ENCODE measurements at regions not wholly inside any gene's neighbourhood (a gene's known extent, or its start where the extent isn't known, plus 50 kb on each side); places are given as distances from the start of the nearest gene placed in this dataset.

GRCh38 chr7:27347276-27347640 is 104.7 kb downstream of the EVX1 start:
- TF ChIP-seq EZH2phosphoT487 (IDR thresholded peaks at IDR 0.05; ENCODE audit: low read length) (no peak), CTCF (IDR thresholded peaks at IDR 0.05; ENCODE audit: low read length) (no peak)

All from MM.1S (cell line).